ENCODE measurements at regions not wholly inside any gene's neighbourhood (a gene's known extent, or its start where the extent isn't known, plus 50 kb on each side); places are given as distances from the start of the nearest gene placed in this dataset.

GRCh38 chr6:4185846-4186245 is 50.5 kb upstream of the ECI2 start:
- Histone ChIP-seq H3K9me1 (ENCODE audit: control insufficient read depth, insufficient read depth, low read length) (no peaks in the 10 kb centered on the region), H3K9me3 (replicated peaks; ENCODE audit: control insufficient read depth, insufficient read depth, low read depth, low read length) (peaks cover 3% of the 10 kb centered on the region), H3K79me2 (ENCODE audit: control insufficient read depth, insufficient read depth, low read length) (no peaks in the 10 kb centered on the region), H3K36me3 (ENCODE audit: control insufficient read depth, insufficient read depth, low read length) (no peaks in the 10 kb centered on the region), H3K4me1 (replicated peaks in 1 of 2; ENCODE audit: control insufficient read depth in 2 of 2, insufficient read depth in 2 of 2, low read length in 2 of 2) (peaks cover 2 to 4% of the 10 kb centered on the region in 2 experiments; a peak in 3 of 5 replicates), H3K27me3 (ENCODE audit: control insufficient read depth in 2 of 2, insufficient read depth in 2 of 2, low read length in 2 of 2) (peaks cover 0 to 17% of the 10 kb centered on the region in 2 experiments; a peak in 1 of 5 replicates), H3K9ac (ENCODE audit: insufficient read depth in 1 of 2, low read depth in 2 of 2, low read length in 2 of 2) (no peak overlapping the region), H3K4me3 (no peak overlapping the region), H2AFZ (ENCODE audit: low read depth, low read length) (peak overlapping the region; percentile 38; the same call in 1 of the 2 replicates), H3K4me2 (ENCODE audit: insufficient read depth, low read length) (peak overlapping the region; percentile 28), H3K27ac (ENCODE audit: extremely low read depth, low read depth, low read length) (no peak overlapping the region), H4K20me1 (replicated peaks; ENCODE audit: control insufficient read depth, insufficient read depth, low read length) (no peaks in the 10 kb centered on the region)
- ATAC-seq (no peak), DNase-seq (ENCODE audit: extremely low read depth in 1 of 4, low spot score in 3 of 4) (no peak), FAIRE-seq (no peak)
- BruUV-seq (replicated peaks) = no TSS peak
- 14% methylated on average over 2 of the region's 2 CpGs for WGBS (ENCODE audit: insufficient coverage, low coverage, missing lambda C conversion rate)
- in situ Hi-C loops (cut with MboI) (no loop called here), intact Hi-C loops (cut with micrococcal nuclease) (no loop called here)
- ChIA-PET CTCF (ENCODE audit: low intra/inter-chr PET ratio) (no interaction called here), POLR2A (interaction anchor here (0.6 kb wide), 1 partner anchor 10 kb away, joined by 3 read pairs; no protein-coding TSS in a partner anchor)
- peak; percentile 0; the same call in 1 of the 2 replicates for TF ChIP-seq ARID1B (IDR thresholded peaks at IDR 0.05)
- TF ChIP-seq ATF6 (CRISPR knock-in tag; IDR thresholded peaks at IDR 0.05) = no peak
- TF ChIP-seq RNF2 (IDR thresholded peaks at IDR 0.05) = no peak
- TF ChIP-seq RAD21 (CRISPR knock-in tag; conservative IDR thresholded peaks at IDR 0.05 in 1 of 2, IDR thresholded peaks at IDR 0.05 in 1 of 2) = no peak
- TF ChIP-seq PHTF2 (CRISPR knock-in tag; IDR thresholded peaks at IDR 0.05) = no peak
- peak; percentile 46; the same call in 1 of the 2 replicates for TF ChIP-seq FOSL1 (tag; conservative IDR thresholded peaks at IDR 0.05)
- TF ChIP-seq CTCFL (IDR thresholded peaks at IDR 0.05; ENCODE audit: borderline replicate concordance, insufficient read depth, low read depth, low read length, poor library complexity, severe bottlenecking) = no peak
- TF ChIP-seq RBM22 (IDR thresholded peaks at IDR 0.05; ENCODE audit: low read depth, low read length, poor library complexity, severe bottlenecking) = no peak
- no peak for TF ChIP-seq FOXA3 (CRISPR knock-in tag; conservative IDR thresholded peaks at IDR 0.05 in 1 of 2, IDR thresholded peaks at IDR 0.05 in 1 of 2)

Data from K562 (cell line).